Hepatocyte (in vitro differentiated cells): ENCODE measurements at regions not wholly inside any gene's neighbourhood (a gene's known extent, or its start where the extent isn't known, plus 50 kb on each side); places are given as distances from the start of the nearest gene placed in this dataset.

Source experiments
- DNase-seq: peaks from one replicate; pipeline ENCODE4 v3.0.0-alpha.2; 2016; ENCODE audit warnings: low spot score
- H2AFZ ChIP-seq: fragments of 200-600 bp; sonication (generic); 2 replicates; pipeline ENCODE4 v1.6.0; 2016; ENCODE audit warnings: antibody characterized with exemption, mild to moderate bottlenecking
- H3K27ac ChIP-seq: fragments of 200-600 bp; sonication (generic); 2 replicates; pipeline ENCODE4 v1.5.1; 2016; ENCODE audit warnings: mild to moderate bottlenecking
- H3K27me3 ChIP-seq: fragments of 200-600 bp; sonication (generic); 2 replicates; pipeline ENCODE4 v1.6.1; 2016
- H3K36me3 ChIP-seq: fragments of 200-600 bp; sonication (generic); replicated peaks from 2 replicates; pipeline ENCODE4 v1.5.1; 2016; ENCODE audit warnings: low read depth; ENCODE audit not compliant: insufficient read depth
- H3K4me1 ChIP-seq: fragments of 200-600 bp; sonication (generic); 2 replicates; pipeline ENCODE4 v1.5.1; 2016; ENCODE audit warnings: mild to moderate bottlenecking, moderate library complexity; ENCODE audit not compliant: insufficient read depth
- H3K4me2 ChIP-seq: fragments of 200-600 bp; sonication (generic); 2 replicates; pipeline ENCODE4 v1.6.0; 2016
- H3K4me3 ChIP-seq: fragments of 200-600 bp; sonication (generic); 2 replicates; pipeline ENCODE4 v1.5.1; 2016; ENCODE audit warnings: mild to moderate bottlenecking
- H3K79me2 ChIP-seq: fragments of 200-600 bp; sonication (generic); 2 replicates; pipeline ENCODE4 v1.6.0; 2017; ENCODE audit warnings: mild to moderate bottlenecking
- H3K9me2 ChIP-seq: fragments of 200-600 bp; sonication (generic); replicated peaks from 2 replicates; pipeline ENCODE4 v1.6.0; 2017; ENCODE audit warnings: mild to moderate bottlenecking; ENCODE audit not compliant: insufficient read depth
- H3K9me3 ChIP-seq: fragments of 200-600 bp; sonication (generic); 2 replicates; pipeline ENCODE4 v1.5.1; 2016; ENCODE audit warnings: low read depth, mild to moderate bottlenecking
- H4K20me1 ChIP-seq: fragments of 200-600 bp; sonication (generic); 2 replicates; pipeline ENCODE4 v1.6.0; 2016; ENCODE audit warnings: mild to moderate bottlenecking; ENCODE audit not compliant: insufficient read depth, poor library complexity, severe bottlenecking
- CTCF ChIP-seq: fragments of 200-600 bp; sonication (generic); IDR thresholded peaks from 2 replicates; pipeline ENCODE4 v1.5.1; 2016; ENCODE audit warnings: antibody characterized with exemption, mild to moderate bottlenecking; ENCODE audit not compliant: poor library complexity
- EZH2 ChIP-seq: fragments of 200-600 bp; sonication (generic); IDR thresholded peaks from 2 replicates; pipeline ENCODE4 v1.6.1; 2016; ENCODE audit warnings: antibody characterized with exemption, mild to moderate bottlenecking, borderline replicate concordance
- EZH2phosphoT487 ChIP-seq: fragments of 200-600 bp; sonication (generic); IDR thresholded peaks from one replicate; pipeline ENCODE4 v1.6.1; 2018; ENCODE audit warnings: antibody characterized with exemption, mild to moderate bottlenecking, low read depth, moderate library complexity; ENCODE audit not compliant: unreplicated experiment, severe bottlenecking
- WGBS: methylation state at CpG from one replicate; pipeline ENCODE4 v1.1.6; 2016; ENCODE audit warnings: low lambda C conversion rate; ENCODE audit errors: missing lambda C conversion rate; 5-methylcytosine and 5-hydroxymethylcytosine counted together

- TF ChIP-seq EZH2phosphoT487: no peak
- no peak for TF ChIP-seq CTCF
- no peaks in the 10 kb centered on the region for H3K27me3 ChIP-seq
Observed at GRCh38 chr6:50143011-50143719, 93.4 kb upstream of the DEFB112 start.

GRCh38 chr6:50145125-50145524 is 95.4 kb upstream of the DEFB112 start:
- no peaks in the 10 kb centered on the region for H3K9me3 ChIP-seq
- TF ChIP-seq CTCF: peak; percentile 53
- no peak for TF ChIP-seq EZH2
- H3K4me1 ChIP-seq: no peaks in the 10 kb centered on the region
- no peak overlapping the region for H3K4me2 ChIP-seq
- H3K9me2 ChIP-seq: no peaks in the 10 kb centered on the region
- no peak overlapping the region for H3K27ac ChIP-seq
- H2AFZ ChIP-seq: no peak overlapping the region
- H3K4me3 ChIP-seq: no peak overlapping the region
- H3K79me2 ChIP-seq: no peaks in the 10 kb centered on the region
- H4K20me1 ChIP-seq: no peaks in the 10 kb centered on the region
- H3K36me3 ChIP-seq: no peaks in the 10 kb centered on the region
- H3K27me3 ChIP-seq: no peaks in the 10 kb centered on the region
- no peak for DNase-seq

More at GRCh38 chr6:50143011-50143719, 93.4 kb upstream of the DEFB112 start:
- no peaks in the 10 kb centered on the region for H3K36me3 ChIP-seq
- no peak overlapping the region for H3K4me3 ChIP-seq
- H3K79me2 ChIP-seq: no peaks in the 10 kb centered on the region
- H4K20me1 ChIP-seq: no peaks in the 10 kb centered on the region
- no peak overlapping the region for H2AFZ ChIP-seq
- H3K27ac ChIP-seq: no peak overlapping the region
- H3K9me2 ChIP-seq: no peaks in the 10 kb centered on the region
- H3K4me2 ChIP-seq: no peak overlapping the region
- no peak for DNase-seq
- H3K4me1 ChIP-seq: no peaks in the 10 kb centered on the region
- 91% methylated on average over 2 of the region's 2 CpGs for WGBS
- H3K9me3 ChIP-seq: no peaks in the 10 kb centered on the region

- Histone ChIP-seq H3K4me1 (no peaks in the 10 kb centered on the region), H3K27me3 (no peaks in the 10 kb centered on the region), H3K9me2 (no peaks in the 10 kb centered on the region), H3K79me2 (no peaks in the 10 kb centered on the region), H3K36me3 (no peaks in the 10 kb centered on the region), H3K4me2 (no peak overlapping the region), H3K9me3 (no peaks in the 10 kb centered on the region), H4K20me1 (no peaks in the 10 kb centered on the region), H2AFZ (no peak overlapping the region), H3K4me3 (no peak overlapping the region), H3K27ac (no peak overlapping the region)
- no peak for DNase-seq
- WGBS: 89% methylated on average over 3 of the region's 3 CpGs
- TF ChIP-seq CTCF (no peak), EZH2phosphoT487 (no peak), EZH2 (no peak)
Observed at GRCh38 chr6:50147371-50147770, 97.6 kb upstream of the DEFB112 start.

- H3K27me3 ChIP-seq: no peaks in the 10 kb centered on the region
- WGBS: 92% methylated on average over 1 of the region's 1 CpG
- no peaks in the 10 kb centered on the region for H3K4me1 ChIP-seq
- H3K9me3 ChIP-seq: no peaks in the 10 kb centered on the region
- no peaks in the 10 kb centered on the region for H3K36me3 ChIP-seq
- no peaks in the 10 kb centered on the region for H3K79me2 ChIP-seq
- no peak overlapping the region for H3K27ac ChIP-seq
- DNase-seq: no peak
- no peak overlapping the region for H2AFZ ChIP-seq
- no peak overlapping the region for H3K4me3 ChIP-seq
- H3K4me2 ChIP-seq: no peak overlapping the region
- H3K9me2 ChIP-seq: no peaks in the 10 kb centered on the region
- H4K20me1 ChIP-seq: no peaks in the 10 kb centered on the region
- no peak for TF ChIP-seq CTCF
- no peak for TF ChIP-seq EZH2phosphoT487
- TF ChIP-seq EZH2: no peak
Observed at GRCh38 chr6:50180646-50181045, 130.9 kb upstream of the DEFB112 start.
